ENCODE measurements at regions not wholly inside any gene's neighbourhood (a gene's known extent, or its start where the extent isn't known, plus 50 kb on each side); places are given as distances from the start of the nearest gene placed in this dataset.

DNA sequence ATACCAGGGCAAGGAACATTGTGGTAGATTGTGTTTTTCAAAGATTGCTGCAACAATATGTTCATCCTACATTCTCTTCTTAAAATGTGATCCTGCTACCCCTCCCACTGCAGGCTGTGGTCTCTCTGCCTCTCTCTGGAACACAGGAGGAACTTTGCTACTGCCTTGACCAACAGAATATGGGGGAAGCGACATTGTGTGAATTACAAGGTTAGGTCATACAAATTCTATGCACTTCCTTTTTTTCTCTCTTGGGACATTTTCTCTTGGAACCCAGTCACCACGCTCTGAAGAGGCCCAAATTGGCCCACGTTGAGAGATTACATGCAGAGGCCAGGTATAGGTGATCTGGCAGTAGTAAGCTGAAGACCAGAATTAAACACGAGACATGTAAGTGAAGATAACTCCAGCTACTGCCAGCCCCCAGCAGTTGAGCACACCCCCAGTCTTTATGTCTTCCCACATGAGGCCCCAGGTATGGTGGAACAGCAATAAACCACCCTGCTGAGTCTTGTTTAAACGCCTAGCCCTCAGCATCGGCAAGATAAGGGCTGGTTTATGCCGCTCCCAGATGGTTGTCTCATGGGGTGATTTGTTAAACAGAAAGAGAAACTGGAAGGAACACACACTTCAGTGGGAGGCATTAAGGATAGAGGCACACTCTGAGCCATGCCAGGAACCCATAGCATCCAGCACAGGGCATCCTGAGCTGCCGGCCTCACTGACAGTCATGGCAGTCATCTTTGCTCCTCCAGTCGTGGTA, 59.9 kb downstream of the FAM43A start:
- DNase-seq (ENCODE audit: low read depth), result no peak
- TF ChIP-seq, protein P1, sequence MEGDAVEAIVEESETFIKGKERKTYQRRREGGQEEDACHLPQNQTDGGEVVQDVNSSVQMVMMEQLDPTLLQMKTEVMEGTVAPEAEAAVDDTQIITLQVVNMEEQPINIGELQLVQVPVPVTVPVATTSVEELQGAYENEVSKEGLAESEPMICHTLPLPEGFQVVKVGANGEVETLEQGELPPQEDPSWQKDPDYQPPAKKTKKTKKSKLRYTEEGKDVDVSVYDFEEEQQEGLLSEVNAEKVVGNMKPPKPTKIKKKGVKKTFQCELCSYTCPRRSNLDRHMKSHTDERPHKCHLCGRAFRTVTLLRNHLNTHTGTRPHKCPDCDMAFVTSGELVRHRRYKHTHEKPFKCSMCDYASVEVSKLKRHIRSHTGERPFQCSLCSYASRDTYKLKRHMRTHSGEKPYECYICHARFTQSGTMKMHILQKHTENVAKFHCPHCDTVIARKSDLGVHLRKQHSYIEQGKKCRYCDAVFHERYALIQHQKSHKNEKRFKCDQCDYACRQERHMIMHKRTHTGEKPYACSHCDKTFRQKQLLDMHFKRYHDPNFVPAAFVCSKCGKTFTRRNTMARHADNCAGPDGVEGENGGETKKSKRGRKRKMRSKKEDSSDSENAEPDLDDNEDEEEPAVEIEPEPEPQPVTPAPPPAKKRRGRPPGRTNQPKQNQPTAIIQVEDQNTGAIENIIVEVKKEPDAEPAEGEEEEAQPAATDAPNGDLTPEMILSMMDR (IDR thresholded peaks at IDR 0.05; ENCODE audit: insufficient read depth, low read length, poor library complexity, severe bottlenecking), result no peak
- Histone ChIP-seq H3K4me3 (ENCODE audit: low read depth, low read length) (no peak overlapping the region), H3K27me3 (ENCODE audit: control insufficient read depth, insufficient read depth, low read length) (peaks cover 9% of the 10 kb centered on the region), H3K36me3 (ENCODE audit: control insufficient read depth, insufficient read depth, low read length) (no peaks in the 10 kb centered on the region)

DNA sequence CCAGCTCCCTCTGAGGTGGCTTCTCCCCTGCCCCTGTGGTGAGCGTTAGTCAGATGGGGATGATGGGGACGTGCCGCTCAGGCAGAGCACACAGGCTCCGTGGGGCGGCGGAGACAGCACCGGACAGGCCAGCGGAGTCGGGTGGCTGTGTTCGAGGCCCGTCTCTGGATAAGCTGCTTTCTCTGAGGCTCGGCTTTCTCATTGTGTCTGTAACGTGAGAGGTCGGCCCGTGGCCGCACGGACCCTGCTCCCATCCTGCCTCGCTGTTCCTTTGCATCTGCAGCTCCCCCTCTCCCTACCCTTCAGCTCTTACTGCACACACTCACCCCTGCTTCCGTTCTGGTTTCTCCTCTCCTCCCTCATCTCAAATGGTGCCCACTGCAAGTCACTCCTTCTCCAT, 62.5 kb downstream of the FAM43A start:
- Histone ChIP-seq H3K27me3 (ENCODE audit: control insufficient read depth, insufficient read depth, low read length) (peaks cover 9% of the 10 kb centered on the region), H3K36me3 (ENCODE audit: control insufficient read depth, insufficient read depth, low read length) (no peaks in the 10 kb centered on the region), H3K4me3 (ENCODE audit: low read depth, low read length) (no peak overlapping the region)
- no peak for DNase-seq (ENCODE audit: low read depth)
- TF ChIP-seq, protein P1 (IDR thresholded peaks at IDR 0.05; ENCODE audit: insufficient read depth, low read length, poor library complexity, severe bottlenecking), result no peak

DNA sequence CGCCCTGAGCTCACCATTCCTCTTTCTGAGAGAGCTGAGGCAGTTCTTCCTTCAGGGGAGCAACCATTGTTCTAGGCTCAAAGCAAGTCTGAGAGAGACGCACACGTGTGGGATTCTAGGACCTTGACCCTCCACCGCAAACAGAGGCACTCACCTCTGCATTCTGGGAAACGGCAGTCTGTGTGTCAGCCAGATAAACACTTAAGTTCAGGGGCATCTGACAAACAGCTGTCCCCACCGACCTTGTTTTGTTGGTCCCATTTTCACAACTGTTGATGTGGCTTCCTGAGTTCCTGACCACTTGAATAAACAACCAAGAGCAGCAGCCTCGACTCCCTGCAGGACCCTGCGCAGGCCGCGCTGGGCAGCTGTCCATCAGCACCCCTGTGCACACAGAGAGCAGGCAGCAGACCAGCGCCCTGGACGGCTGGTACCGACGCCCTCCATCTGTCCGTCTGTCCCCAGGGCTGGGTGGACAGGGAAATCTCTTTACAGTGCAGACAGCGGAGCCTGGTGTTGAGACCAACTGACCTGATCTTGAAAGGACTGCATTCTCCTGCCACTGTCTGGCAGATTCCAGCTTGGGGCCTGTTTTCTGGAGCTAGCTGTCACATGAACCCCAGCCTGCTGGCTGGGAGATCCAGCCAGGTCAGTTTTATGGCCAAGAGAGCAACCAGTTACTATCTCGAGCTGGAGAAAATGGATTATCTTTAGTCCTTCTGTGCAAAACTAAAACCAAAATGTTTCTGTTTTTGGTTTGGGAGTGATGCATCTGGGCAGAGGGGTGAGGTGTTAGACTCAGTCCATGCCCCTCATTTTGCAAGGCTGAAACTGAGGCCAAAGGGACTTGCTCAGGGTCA, 64.2 kb downstream of the FAM43A start:
- no peaks in the 10 kb centered on the region for H3K36me3 ChIP-seq (ENCODE audit: control insufficient read depth, insufficient read depth, low read length)
- peaks cover 9% of the 10 kb centered on the region for H3K27me3 ChIP-seq (ENCODE audit: control insufficient read depth, insufficient read depth, low read length)
- no peak for DNase-seq (ENCODE audit: low read depth)
- H3K4me3 ChIP-seq (ENCODE audit: low read depth, low read length), result no peak overlapping the region
- TF ChIP-seq, protein P1 (IDR thresholded peaks at IDR 0.05; ENCODE audit: insufficient read depth, low read length, poor library complexity, severe bottlenecking), result no peak

DNA sequence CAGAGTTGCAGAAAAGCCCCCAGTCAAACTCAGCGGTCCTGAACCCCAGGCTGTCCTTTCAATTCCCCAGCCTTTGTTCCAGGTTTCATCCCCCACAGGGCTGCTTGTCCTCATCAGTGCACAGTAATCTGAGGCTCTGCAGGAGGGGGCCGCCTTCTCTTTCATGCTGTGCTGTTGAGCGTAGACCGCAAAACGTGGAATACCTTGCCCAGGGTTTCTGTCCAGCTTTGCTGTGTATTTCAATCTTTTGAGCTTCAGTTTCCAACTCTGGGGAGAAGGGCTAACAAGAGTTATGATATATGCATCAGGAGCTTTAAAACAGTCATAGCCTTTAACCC, 64.8 kb downstream of the FAM43A start:
- Histone ChIP-seq H3K4me3 (ENCODE audit: low read depth, low read length) (no peak overlapping the region), H3K36me3 (ENCODE audit: control insufficient read depth, insufficient read depth, low read length) (no peaks in the 10 kb centered on the region), H3K27me3 (ENCODE audit: control insufficient read depth, insufficient read depth, low read length) (peaks cover 9% of the 10 kb centered on the region)
- TF ChIP-seq, protein P1 (IDR thresholded peaks at IDR 0.05; ENCODE audit: insufficient read depth, low read length, poor library complexity, severe bottlenecking), result no peak
- no peak for DNase-seq (ENCODE audit: low read depth)

DNA sequence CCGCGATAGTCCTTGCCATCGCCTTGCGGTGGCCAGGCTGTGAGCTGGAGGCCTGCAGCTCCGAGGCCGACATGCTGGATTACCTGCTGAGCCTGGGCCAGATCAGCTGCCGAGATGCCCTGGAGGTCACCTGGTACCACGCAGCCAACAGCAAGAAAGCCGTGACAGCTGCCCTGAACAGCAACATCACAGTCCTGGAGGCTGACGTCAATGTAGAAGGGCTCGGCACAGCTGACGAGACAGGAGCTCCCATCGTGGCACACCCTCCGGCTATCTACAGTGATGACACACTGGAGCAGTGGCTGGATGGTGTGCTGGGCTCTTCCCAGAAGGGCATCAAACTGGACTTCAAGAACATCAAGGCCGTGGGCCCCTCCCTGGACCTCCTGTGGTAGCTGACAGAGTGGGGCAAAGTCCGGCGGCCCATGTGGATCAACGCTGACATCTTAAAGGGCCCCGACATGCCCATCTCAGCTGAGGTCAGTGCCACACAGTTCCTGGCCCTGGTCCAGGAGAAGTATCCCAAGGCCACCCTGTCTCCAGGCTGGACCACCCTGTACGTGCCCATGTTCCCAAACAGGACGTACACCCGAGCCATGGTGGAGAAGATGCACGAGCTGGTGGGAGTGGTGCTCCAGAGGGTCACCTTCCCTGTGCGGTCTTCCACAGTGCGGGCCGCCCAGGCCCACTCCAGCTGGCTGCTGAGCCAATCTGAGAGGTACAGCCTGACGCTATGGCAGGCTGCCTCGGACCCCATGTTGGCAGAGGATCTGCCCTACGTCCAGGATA, 70.2 kb downstream of the FAM43A start:
- TF ChIP-seq, protein P1 (IDR thresholded peaks at IDR 0.05; ENCODE audit: insufficient read depth, low read length, poor library complexity, severe bottlenecking), result no peak
- no peak overlapping the region for H3K4me3 ChIP-seq (ENCODE audit: low read depth, low read length)
- H3K27me3 ChIP-seq (ENCODE audit: control insufficient read depth, insufficient read depth, low read length), result peaks cover 3% of the 10 kb centered on the region
- no peaks in the 10 kb centered on the region for H3K36me3 ChIP-seq (ENCODE audit: control insufficient read depth, insufficient read depth, low read length)
- DNase-seq (ENCODE audit: low read depth), result no peak
